GM19467 (cell line): ENCODE measurements at regions not wholly inside any gene's neighbourhood (a gene's known extent, or its start where the extent isn't known, plus 50 kb on each side); places are given as distances from the start of the nearest gene placed in this dataset.
"Not testable (repeated sequence)": the region's sequence is repeated elsewhere in the genome, so short reads cannot be mapped to it uniquely, and the experiment has no call there.

Source experiments
- ATAC-seq: cut with Tn5 transposase; IDR thresholded peaks from one replicate; pipeline ENCODE4 v1.9.1; 2021; ENCODE audit warnings: mild to moderate bottlenecking, moderate library complexity; ENCODE audit not compliant: unreplicated experiment

DNA sequence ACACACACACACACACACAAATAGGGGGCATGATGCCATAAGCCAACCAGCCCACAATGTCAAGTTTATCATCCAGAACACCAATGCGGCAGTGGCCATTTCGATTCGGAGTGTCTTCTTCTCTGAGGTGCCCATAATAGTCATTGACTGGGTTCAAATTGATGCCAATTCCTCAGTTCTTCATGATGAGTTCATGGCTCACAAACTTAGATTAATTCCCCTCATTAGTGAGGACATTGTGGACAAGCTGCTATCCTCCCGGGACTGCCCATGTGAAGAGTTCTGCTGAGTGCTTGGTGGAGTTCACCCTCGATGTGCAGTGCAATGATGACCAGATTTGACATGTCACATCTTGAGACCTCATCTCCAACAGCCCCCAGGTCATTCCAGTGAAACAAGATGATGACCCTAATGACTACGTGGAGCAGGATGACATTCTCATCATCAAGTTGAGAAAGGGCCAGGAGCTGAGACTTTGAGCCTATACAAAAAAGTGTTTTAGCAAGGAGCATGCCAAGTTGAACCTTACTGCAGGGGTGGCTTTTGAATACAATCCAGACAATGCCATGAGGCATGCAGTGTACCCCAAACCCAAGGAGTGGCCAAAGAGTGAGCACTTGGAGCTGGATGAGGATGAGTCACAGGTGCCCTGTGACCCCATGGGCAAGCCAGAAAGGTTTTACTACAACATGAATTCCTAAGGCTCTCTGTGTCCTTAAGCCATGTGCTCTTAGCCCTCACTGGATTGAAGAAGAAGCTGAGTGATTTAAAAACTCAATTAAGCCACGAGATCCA, 211.6 kb upstream of the SAMSN1 start:
- ATAC-seq: no peak

DNA sequence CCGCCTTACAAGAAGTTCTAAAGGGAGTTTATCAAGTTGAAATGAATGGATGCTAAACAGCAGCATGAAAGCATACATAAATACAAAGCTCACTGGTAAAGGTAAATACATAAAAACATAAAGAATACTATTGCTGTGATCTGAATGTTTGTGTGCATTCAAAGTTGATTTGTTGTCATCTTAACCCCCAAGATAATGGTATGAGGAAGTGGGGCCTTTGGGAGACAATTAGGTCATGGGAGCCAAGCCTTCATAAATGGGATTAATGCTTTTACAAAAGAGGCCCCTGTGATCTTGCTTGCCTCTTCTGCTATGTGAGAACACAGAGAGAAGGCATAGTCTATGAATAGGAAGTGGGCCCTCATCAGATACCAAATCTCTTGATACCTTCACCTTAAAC, 209.0 kb upstream of the SAMSN1 start:
- no peak for ATAC-seq

DNA sequence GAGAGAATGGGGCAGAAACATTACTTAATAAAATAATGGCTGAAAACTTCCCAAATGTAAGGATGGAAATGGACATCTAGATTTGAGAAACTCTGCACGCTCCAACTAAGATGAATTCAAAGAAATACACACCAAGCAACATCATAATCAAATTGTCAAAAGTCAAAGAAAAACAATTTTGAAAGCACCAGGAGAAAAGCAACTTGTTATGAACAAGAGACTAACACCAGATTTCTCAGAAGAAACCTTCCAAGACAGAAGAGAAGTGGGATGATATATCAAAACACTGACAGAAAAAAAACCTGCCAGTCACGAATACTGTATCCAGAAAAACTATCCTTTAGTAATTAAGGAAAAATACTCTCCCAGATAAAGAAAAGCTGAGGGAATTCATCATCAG, 208.6 kb upstream of the SAMSN1 start:
- ATAC-seq: no peak

DNA sequence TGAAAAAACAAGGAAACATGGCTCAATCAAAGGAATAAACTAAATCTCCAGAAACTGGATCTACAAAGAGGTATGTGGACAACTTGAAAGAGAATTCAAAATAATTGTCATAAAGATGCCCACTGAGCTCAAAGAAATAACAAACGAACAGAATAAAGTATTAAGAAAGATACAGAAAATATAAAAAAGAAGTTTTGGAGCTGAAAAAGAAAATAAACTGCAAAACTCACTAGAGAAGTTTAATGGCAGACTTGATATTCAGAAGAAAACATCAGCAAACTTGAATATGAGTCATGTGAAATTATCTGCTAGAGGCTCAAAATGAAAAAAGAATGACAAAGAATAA, 208.1 kb upstream of the SAMSN1 start:
- no peak for ATAC-seq

DNA sequence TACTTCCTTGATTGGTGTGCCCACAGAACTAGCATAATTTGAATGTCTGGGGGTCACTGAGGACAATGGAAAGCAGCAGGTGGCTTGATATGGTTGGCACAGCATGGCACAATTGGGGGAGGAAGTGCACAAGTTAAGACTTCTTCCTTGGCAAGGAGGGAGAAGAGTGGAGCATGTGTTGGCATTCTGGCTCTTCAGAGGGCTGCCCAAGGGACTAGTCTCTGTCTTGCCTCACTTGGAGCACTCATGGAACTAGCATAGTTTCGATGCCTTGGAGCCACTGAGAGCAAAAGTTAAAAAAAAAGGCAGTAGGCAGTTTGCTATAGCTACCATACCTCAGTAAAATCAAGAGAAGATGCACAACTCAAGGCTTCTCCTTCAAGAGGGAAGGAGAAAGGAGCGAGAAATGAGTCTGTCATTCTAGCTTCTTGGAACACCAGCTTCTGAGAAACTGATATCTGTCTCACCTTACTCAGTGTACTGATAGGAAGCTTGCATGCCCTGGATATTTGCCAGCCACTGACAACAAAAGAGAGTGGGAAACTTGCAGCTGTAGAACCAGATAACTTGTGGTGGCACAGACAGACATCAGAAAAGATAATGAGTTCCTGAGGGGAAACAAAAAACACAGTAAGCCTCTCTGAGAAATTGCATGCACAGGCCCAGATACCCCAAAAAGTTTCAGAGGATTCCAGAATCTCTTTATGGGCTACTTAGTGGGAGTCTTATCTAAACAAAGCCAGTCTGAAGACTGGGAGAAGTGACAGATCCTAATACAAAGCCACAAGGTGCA, 207.5 kb upstream of the SAMSN1 start:
- ATAC-seq: no peak

DNA sequence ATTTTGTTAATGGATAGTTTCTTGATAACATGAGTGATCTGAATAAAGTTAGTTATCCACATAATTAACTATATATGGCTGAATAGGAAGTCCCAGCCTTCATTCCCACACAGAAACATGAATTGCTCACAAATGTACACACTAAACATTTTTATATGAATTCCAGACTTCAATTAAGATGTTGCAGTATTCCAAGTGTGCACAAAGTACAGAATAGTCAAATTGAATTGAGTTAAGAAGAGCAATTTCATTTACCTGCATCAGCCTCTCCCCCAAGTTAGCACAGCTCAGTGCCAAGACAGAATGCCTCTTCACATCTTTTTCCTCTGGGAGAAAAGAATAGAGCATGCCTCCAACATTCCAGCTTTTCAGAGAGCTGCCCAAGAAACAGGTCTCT, 207.0 kb upstream of the SAMSN1 start:
- no peak for ATAC-seq

DNA sequence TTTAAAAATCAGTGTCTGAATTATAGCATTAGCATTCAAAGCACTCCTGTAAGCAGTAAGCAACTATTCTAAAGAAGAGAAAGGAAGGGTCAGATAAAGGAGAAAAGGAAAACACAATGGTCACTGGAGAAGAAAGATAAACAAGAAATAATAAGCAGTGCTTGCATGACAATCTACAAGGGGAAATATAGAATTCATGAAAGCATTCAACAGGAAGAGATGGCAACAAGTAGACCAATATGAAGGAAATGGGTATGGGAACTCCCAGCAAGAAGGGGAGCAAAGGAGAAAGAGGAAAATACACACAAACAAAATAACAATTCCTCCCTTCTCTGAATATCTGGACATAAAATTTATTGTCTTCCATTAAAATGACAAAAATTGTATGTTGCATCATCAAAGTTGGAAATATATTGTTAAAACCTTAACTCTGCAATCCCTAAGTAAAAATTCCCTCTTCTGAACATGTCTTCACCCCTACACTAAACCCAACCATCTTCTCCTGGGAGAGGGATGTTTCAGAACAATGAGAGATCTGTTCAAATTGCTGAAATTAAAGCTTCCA, 206.3 kb upstream of the SAMSN1 start:
- ATAC-seq: no peak

DNA sequence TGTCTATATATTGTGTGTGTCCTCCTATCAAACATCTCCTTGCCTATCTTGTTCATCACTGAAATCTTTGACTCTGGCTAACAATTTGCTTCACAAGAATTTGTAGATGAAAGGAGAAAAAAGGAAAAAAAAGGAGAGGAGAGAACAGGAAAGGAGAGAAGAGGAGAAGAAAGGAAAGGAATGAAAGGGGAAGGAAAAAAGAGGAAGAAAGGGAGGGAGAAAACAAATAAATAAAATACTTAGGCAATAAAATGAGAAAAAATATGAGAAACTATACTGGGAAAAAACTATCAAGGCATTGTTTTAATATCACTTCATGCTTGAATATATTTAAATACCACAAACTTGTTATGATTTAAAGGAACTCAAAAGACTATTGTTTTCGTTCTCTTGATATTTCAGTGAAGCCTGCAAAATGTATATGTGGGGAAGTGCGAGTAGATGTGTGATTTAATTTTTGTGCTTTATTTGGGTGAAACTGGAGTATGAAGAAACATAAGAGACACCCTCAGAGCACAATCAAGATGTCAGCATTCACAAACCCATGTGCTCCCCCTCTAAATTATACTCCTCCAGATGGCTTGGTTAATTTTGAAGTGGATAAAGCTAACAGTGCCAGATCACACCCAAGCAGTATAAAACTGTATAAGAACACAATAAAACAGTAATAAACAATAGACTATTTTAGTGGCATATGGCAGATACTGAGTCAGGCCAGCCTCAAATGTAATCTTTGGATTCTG, 205.7 kb upstream of the SAMSN1 start:
- ATAC-seq: no peak

DNA sequence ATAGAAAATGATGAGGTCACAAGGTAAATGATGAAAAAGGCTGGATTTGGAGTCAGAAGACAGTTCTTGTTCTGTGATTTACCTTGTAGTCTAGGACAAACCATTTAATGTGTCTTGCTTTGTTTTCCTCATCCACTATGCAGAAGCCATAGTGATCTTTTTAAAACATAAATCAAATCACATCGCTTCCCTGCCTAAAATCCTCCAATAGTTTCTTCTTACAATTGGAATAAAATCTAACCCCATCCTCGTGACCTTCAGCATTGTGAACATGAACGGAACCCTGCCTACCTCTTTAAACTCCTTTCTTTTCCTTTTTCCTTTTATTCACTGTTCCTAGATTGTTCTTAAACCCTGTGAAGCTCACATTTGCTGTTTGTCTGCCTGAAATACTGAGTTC, 204.9 kb upstream of the SAMSN1 start:
- no peak for ATAC-seq

DNA sequence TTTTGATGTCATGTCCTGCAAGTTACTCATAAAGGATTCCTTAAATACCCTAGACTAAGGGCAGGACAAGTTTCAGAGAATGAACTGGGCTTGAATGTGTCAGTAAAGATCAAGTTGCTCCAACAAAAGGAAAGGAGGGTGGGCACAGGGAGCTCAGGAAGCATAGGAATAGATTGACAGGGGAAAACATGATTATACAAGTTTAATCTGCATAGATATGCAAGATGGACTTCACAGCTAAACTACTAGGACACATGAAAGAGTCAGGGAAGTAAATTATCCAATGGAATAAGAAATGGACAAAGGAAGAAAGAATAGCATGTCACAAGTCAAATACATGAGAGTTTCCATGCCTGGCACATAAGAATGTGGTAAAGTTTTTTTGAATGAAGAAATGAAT, 203.9 kb upstream of the SAMSN1 start:
- no peak for ATAC-seq

DNA sequence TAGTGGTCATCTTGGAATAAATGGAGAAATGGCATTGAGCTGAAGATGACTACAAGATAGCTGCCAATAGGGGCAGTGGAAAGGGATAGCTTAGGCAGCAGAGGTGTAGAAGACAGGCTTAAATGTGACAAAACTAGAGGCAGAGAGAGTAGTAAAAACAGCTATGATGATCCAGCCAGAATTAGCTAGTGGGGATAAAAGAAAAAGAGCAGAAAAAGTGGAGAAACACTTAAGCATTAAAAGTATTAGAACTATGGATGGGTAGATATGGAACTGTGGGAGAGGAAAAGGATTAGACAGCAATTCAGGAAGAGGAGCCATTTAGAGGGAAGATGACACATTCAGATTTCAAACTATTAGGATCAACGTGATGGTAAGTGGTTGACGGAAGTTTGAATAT, 202.5 kb upstream of the SAMSN1 start:
- no peak for ATAC-seq

DNA sequence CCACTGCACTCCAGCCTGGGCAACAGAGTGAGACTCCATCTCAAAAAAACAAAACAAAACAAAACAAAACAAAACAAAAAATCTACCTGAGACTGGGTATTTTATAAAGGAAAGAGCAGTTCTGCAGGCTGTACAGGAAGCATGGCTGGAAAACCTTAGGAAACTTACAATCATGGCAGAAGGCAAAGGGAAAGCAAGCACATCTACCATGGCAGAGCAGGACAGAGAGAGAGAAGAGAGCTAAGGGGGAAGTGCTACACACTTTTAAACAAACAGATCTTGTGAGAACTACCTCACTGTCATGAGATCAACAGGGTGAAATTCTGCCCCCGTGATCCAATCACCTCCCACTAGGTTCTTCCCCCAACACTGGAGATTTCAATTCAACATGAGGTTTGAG, 198.3 kb upstream of the SAMSN1 start:
- no peak for ATAC-seq

DNA sequence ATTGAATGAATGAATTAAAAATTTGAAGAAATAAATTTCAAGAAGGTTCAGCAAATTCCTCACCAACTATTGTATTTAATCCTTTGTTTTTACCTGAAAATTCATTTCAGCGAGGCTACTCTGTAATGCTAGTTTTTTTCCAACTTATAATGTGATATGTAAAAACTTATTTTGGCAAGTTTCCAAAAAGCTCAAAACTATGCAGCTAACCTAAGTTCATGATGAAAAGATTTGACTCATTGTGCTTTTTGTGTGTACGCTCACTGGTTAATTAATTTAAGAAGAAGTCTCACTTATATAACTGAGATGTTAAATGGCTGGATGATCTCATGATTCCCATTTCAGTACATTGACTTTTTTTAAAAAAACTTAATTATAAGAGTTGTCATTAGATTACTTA, 196.0 kb upstream of the SAMSN1 start:
- ATAC-seq: no peak

DNA sequence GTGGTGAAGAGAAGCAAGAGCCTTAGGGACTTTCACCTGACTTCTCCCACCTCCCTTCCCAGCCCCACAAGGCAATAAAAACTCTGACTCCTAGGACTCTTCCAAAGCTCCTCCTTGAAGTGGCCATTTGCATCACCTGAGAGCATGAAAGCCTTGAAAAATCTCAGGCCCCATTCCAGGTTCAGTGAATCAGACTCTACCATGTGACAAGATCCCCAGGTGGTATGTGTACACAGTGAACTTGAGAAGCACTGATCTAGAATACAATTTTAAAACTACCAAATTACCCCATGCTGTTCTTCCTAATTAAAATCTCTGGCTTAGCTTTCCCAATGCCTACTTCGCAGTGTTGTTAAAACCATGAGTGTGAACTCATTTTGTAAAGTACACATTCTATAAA, 195.1 kb upstream of the SAMSN1 start:
- no peak for ATAC-seq

DNA sequence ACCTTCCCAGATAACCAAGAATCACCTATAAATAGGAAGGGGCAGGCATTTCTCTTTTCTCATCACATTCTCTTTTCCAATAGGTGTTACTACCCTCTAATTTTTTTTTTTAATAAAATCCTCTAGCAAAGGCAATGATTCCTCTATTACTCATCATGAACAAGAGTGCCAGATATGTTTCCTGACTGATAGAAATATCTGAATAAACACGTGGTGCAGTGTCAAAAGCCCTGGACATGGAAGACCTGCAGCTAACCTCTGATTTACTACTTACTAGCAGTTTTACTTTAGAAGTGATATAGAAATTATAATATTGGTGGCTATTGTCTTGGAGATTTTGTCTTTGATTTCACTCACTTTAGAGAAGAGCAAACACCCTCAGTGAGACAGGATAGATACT, 194.6 kb upstream of the SAMSN1 start:
- no peak for ATAC-seq

DNA sequence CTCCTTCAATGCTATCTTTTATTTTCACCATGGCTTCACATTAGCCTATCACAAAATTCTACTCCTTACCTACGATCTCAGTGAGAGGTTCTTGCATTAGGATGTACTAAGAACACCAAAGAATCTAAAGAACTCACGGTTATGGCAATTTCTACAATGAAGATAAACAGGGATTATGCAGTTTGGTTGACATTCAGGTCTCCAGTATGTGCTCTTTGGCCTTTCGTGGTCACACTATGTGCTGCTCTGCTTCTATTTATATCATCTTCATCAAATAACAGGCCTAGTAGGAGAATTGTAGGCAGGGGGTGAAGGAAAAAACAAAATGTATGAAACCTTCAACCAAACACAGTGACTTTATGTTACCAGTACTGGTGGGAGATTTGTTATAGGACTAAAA, 194.0 kb upstream of the SAMSN1 start:
- ATAC-seq: no peak

DNA sequence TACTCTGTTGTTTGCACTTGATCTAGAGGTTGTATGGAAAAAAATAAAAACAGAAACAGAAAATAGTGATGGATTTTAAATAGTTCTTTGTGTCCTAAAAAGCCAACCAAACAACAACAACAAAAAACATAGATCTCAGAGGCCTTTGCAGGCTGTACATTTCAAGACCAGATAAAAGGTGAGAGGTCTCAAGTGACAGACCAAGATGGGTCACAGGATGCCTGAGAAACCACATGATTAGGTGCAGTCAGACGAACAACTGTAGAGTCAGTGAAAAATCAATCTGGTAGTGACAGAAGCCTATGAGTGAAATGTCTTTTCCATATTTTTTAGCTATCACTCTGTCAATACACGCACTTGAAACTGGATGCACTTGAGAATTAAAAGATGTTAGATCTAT, 193.5 kb upstream of the SAMSN1 start:
- no peak for ATAC-seq

DNA sequence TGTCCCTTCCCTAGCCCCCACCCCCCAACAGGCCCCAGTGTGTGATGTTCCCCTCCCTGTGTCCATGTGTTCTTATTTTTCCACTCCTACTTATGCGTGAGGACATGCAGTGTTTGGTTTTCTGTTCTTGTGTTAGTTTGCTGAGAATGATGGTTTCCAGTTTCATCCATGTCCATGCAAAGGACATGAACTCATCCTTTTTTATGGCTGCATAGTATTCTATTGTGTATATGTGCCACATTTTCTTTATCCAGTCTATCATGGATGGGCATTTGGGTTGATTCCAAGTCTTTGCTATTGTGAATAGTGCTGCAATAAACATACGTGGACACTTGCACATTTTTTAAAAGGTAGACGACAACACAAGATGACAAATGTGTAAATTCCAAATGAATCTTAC, 192.5 kb upstream of the SAMSN1 start:
- ATAC-seq: not testable (repeated sequence)

DNA sequence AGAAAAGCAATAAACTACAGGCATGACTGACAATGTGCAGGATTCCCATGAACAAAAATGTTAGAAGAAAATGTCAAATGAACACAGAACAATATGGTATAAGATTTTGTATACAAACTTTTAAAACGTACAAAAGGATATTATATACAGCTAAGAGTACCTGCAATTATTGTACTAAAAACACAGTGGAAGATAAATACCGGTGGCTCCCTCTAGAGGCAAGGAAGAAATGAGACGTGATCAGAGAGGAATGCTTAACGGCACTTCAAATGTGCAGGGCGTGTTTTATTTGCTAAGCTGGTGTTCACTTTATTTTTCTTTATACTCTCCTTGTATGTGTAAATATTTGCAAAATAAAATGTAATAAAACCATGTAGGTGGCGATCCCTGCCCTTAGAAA, 191.8 kb upstream of the SAMSN1 start:
- peak; percentile 49 for ATAC-seq

DNA sequence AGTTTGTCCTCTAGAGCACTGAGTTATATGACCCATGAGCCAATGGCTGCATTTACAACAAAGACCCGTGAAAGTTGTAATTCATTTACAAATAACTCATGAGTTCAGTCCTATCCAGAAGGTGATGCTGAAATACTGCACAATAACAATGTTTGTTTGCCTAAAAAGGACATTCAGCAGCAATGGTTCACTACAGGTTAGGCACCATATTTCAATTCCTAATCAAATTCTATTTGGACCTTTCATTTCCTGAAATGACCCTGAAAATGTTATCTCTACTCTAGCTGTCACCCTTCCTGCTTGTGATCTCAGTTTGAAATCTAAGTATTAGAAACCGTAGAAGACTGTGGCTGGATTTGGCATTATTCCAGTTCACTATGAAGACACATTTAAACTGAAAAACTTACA, 191.2 kb upstream of the SAMSN1 start:
- ATAC-seq: no peak

DNA sequence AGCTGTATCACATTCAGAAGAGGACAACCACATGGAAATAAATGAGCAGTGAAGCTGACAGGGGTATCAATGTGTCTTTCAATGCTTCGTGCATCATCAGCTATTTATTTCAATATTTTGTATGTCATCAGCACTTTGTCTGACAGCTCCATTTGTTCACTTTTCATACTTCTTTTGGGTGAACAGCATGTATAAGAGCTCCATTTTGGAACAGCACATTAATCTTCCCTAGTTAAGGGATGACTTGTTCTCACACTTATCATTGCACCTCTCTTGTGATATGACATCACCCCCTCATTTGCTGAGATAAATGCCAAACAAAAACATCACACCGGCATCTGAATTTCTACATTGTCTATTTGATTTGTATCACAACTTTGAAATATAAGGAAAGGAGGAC, 190.6 kb upstream of the SAMSN1 start:
- no peak for ATAC-seq

DNA sequence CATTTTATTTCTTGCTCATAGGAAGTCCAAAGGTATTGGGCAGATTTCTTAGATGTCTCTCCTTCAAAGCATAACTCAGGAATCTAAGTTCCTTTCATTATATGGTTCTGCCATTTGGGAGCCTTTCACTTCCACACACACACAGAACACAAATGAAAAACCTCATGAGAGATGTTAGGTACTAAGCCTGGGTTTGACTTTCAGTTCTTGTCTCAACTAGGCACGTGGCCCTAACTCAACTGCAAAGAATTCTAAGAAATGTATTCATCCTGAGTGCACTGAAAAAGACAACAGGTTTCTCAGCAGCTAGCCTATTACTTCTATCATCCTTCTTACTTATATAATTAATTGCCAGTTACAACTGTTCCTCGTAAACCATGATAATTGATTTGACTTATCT, 190.0 kb upstream of the SAMSN1 start:
- peak; percentile 52 for ATAC-seq
